ENCODE measurements at regions not wholly inside any gene's neighbourhood (a gene's known extent, or its start where the extent isn't known, plus 50 kb on each side); places are given as distances from the start of the nearest gene placed in this dataset.

DNA sequence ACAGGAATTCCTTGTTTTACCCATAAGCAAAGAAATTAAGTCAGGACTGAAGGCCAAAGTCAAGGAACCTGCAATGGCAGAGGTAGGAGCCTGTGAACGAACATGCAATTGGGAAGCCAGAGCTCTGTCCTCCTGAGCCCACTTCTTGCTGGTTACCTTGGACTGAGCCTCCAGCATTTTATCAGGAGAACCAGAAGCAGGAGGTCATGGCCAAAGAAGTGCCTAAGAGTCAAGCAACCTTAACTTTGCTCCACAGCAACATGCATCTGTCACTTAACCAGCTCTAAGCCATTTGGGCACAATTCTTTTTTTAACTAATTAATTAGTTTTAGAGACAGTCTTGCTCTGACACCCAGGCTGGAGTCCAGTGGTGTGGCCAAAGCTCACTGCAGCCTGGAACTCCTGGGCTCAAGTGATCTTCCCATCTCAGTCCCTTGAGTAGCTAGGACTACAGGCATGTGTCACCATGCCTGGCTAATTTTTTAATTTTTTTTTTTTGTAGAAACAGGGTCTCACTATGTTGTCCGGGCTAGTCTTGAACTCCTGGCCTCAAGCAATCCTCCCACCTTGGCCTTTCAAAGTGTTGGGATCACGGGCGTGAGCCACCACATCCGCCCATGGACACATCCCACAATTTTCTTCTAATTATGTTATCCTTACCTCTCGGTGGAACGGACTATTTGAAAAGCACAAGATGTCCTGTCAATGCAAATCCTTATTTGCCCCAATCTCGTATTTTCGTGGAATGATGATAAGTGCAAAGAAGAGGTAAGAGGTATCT, 334.2 kb downstream of the CD83 start:
- TF ChIP-seq FOXP2 (optimal IDR thresholded peaks at IDR 0.05; ENCODE audit: borderline replicate concordance, extremely low read depth, extremely low read length, insufficient read depth) (no peak), POLR2AphosphoS5 (IDR thresholded peaks at IDR 0.05; ENCODE audit: low read depth, low read length) (no peak), SIN3A (IDR thresholded peaks at IDR 0.05; ENCODE audit: borderline replicate concordance, insufficient read depth, low read length) (no peak), REST (IDR thresholded peaks at IDR 0.05; ENCODE audit: insufficient read depth in 1 of 2, low read depth in 2 of 2, low read length in 2 of 2) (no peak), TAF1 (IDR thresholded peaks at IDR 0.05; ENCODE audit: borderline replicate concordance, insufficient read depth, low read length) (no peak)

DNA sequence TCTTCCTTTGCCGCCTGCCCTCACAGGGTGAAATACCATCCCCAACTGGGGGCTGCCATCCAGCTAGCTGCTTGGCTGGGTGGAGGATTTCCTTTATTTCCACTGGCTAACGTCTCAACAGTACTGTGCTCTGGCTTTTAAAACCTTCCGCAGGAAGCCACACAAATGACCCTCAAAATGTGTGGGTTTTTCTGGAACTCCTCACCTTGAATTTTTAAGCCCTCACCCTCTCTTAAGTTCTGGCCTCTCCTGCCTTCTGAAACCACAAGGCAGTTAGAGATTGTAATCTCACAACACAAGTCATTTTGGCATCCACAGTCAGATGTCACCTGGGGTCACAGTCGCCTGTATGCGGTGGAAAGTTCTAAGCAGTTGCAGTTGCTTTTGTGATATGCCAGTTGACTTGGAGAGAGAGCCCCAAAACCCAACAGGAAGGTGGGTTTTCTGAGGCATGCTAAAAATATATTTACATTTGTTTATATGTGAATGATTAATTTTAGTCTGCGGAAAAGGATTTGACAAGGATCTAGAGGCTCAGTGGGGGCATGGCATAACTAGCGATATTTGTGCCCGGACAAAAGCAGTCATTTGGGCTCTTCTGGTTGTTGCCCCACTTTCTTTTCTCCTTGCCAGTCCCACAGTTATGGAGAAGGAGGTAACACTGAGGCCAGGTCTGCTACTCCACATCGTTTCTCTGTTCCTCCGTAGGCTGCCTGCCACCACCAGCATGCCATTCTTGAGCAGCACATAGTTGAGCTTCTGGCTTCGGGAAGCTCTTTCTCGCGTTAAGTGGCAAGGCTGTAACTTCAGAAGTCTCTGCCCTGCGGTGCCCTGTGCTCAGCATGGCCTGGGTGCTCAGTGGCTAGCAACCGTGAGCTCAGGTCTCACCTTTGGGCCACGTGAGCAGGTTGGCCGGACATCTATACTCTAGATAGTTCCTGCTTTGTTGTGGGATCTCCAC, 335.3 kb downstream of the CD83 start:
- TF ChIP-seq SIN3A (IDR thresholded peaks at IDR 0.05; ENCODE audit: borderline replicate concordance, insufficient read depth, low read length) (no peak), REST (IDR thresholded peaks at IDR 0.05; ENCODE audit: insufficient read depth in 1 of 2, low read depth in 2 of 2, low read length in 2 of 2) (no peak), POLR2AphosphoS5 (IDR thresholded peaks at IDR 0.05; ENCODE audit: low read depth, low read length) (no peak), TAF1 (IDR thresholded peaks at IDR 0.05; ENCODE audit: borderline replicate concordance, insufficient read depth, low read length) (no peak), FOXP2 (optimal IDR thresholded peaks at IDR 0.05; ENCODE audit: borderline replicate concordance, extremely low read depth, extremely low read length, insufficient read depth) (no peak)

GRCh38 chr6:14453712-14454472, 336.3 kb downstream of the CD83 start:
- TF ChIP-seq FOXP2 (optimal IDR thresholded peaks at IDR 0.05; ENCODE audit: borderline replicate concordance, extremely low read depth, extremely low read length, insufficient read depth) (no peak), SIN3A (IDR thresholded peaks at IDR 0.05; ENCODE audit: borderline replicate concordance, insufficient read depth, low read length) (no peak), REST (IDR thresholded peaks at IDR 0.05; ENCODE audit: insufficient read depth in 1 of 2, low read depth in 2 of 2, low read length in 2 of 2) (no peak), TAF1 (IDR thresholded peaks at IDR 0.05; ENCODE audit: borderline replicate concordance, insufficient read depth, low read length) (no peak)

DNA sequence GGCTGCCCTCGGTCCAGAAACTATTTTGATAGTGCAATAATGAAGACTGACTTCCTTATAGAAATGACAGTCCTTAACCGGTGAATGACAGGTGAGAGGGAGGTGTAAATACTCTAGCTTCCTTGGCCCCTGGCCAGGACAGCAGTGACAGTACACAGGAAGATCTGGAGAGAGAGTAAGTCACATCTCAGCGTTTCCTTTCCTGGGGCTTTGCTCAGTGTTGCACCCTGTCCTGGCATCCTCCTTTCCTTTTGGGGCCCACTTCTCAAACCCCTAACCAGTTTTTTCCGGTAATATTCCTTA, 336.9 kb downstream of the CD83 start:
- TF ChIP-seq FOXP2 (optimal IDR thresholded peaks at IDR 0.05; ENCODE audit: borderline replicate concordance, extremely low read depth, extremely low read length, insufficient read depth) (no peak), REST (IDR thresholded peaks at IDR 0.05; ENCODE audit: insufficient read depth in 1 of 2, low read depth in 2 of 2, low read length in 2 of 2) (no peak), POLR2AphosphoS5 (IDR thresholded peaks at IDR 0.05; ENCODE audit: low read depth, low read length) (no peak), SIN3A (IDR thresholded peaks at IDR 0.05; ENCODE audit: borderline replicate concordance, insufficient read depth, low read length) (no peak), TAF1 (IDR thresholded peaks at IDR 0.05; ENCODE audit: borderline replicate concordance, insufficient read depth, low read length) (no peak)
